ENCODE measurements at regions not wholly inside any gene's neighbourhood (a gene's known extent, or its start where the extent isn't known, plus 50 kb on each side); places are given as distances from the start of the nearest gene placed in this dataset.

- peak; percentile 9 for DNase-seq (ENCODE audit: low read depth)
Observed at GRCh38 chr16:5633845-5634440, 536.3 kb upstream of the EEF2KMT start.

DNA sequence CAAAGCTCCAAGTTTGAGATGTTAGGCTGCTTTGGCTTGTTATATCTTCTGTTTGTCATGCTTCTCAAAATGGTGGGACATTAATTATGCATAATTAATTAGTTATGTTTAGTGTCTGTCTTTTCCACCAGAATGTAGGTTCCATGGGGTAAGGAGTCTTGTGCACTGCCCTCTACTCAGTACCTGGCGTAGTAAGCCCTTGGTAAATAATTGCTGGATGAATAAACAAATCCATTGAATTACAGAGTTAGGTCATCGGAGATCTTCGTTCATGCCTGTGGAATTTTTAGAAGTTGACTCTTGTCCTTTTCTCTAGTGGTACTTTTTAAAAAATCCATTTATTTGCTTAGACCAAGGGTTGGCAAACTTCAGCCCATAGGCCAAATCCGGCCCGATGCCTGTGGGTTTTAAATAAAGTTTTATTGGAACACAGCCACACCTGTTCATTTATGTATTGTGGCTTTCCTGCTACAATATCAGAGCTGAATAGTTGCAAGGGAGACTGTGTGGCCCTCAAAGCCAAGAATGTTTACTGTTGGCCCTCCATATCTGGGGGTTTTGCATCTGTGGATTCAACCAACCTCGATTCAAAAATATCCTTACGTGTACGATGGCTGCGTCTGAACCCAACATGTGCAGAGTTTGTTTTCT is 524.8 kb upstream of the EEF2KMT start:
- no peak for DNase-seq (ENCODE audit: low read depth)

DNA sequence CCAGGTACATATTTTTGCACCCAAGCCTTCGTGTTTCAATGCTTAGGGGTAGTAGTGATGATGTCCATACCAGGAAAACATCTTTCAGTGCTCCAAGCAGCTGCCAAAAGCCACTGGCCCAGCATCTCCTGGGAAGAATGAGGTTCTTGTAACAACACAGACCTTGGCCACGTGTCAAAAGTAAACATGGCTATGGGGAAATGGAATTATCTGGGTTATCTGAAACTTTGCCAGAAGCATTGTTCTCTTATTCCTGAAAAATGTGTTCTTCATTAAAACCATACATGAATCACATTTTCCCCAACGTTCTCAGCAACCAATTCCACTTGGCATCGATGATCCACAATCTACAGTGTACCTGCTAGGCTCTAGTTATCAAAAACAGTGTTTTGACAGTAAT is 524.2 kb upstream of the EEF2KMT start:
- no peak for DNase-seq (ENCODE audit: low read depth)

- DNase-seq (ENCODE audit: low read depth), result no peak
Observed at GRCh38 chr16:5619304-5619703, 521.7 kb upstream of the EEF2KMT start.

DNA sequence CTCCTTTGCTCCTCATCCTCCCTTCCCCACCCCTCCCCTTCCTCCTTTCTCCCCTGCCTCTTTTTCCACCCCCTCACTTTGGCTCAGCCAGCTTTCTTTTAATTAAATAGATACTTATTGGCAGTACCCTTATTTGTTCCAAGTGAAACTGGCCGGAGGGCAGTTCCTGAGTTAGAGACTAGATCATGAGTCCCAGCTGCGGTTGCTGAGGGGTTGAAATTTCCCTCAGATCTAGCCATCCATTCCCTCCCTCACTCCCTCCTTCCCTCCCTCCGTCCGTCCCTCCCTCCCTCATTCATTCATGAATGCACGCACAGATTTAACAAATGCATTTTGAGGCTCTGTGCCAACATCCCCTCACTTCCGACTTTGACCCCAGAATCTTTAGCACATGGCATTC is 519.2 kb upstream of the EEF2KMT start:
- no peak for DNase-seq (ENCODE audit: low read depth)

GRCh38 chr16:5615868-5616642 is 518.5 kb upstream of the EEF2KMT start:
- peak; percentile 58 for DNase-seq (ENCODE audit: low read depth)

DNA sequence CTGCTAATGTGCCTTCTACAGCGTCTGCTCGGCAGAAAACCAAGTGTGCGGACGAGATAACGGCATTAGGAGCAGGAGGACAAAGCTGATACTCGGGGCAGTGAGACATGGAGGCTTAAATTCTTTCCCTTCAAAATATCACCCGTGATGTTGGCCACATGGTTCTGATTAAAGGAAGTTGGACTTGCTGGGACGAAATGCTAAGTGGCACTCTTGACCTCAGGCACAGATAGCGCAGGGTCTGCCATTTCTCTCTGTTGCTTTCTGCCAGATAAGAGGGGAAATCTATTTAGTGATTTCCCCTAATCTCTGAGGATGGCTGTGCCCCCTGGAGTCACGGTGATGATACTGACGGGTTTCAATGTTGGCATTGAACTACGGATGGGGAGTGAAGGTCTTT is 509.6 kb upstream of the EEF2KMT start:
- no peak for DNase-seq (ENCODE audit: low read depth)

DNA sequence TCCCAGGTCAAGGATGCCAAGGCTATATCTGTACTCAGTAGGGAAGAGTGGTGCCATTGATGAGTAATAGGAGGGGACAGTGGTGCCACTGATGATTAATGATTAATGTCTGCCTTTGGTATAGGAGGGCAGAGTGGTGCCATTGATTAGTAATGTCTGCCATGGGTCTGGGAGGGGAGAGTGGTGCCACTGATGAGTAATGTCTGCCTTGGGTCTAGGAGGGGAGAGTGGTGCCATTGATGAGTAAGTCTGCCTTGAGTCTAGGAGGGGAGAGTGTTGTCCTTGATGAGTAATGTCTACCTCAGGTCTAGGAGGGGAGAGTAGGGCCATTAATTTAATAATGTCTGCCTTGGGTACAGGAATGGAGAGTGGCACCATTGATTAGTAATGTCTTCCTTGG is 507.8 kb upstream of the EEF2KMT start:
- peak; percentile 34 for DNase-seq (ENCODE audit: low read depth)

DNA sequence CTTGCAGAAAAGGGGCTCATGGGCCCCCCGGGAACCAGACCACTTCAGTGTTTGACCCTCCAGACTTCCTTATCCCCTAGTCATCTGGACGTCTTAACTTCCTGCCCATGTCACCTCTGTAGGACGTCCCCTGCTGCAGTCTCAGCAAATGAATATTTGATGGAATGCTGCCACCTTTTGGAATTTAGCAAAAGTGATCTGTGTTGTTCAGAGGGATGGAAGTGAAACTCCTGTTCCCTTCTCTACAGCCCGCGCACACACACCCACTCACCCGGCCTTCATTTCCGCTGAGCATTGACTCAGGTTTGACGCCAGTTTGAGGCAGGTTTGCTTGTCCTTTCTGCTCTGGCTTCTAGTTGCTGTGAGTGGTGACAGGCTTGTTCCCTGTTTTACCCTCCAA is 507.2 kb upstream of the EEF2KMT start:
- peak; percentile 58 for DNase-seq (ENCODE audit: low read depth)

- DNase-seq (ENCODE audit: low read depth), result no peak
Observed at GRCh38 chr16:5603836-5604235, 506.2 kb upstream of the EEF2KMT start.

GRCh38 chr16:5601957-5602356 is 504.4 kb upstream of the EEF2KMT start:
- no peak for DNase-seq (ENCODE audit: low read depth)

DNA sequence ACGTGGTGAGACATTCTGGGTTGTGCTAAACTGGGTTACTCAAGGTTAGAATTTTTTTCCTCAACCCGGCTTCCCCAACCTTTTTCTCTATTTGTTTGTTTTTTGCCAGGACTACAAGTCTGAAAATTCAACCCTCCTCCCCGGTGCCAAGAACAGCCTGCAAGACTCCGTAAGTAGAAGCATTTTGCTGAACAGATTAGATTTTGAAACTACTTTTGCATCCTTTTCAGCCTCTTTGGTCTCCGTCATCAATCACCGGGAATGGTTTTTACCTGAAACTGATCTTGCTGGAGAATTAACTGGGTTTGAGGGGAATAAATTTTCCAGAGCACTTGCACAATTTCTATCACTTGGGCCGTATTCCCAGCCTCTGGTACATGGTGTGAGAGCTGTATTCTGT is 501.2 kb upstream of the EEF2KMT start:
- DNase-seq (ENCODE audit: low read depth), result no peak

GRCh38 chr16:5595849-5596248 is 498.3 kb upstream of the EEF2KMT start:
- DNase-seq (ENCODE audit: low read depth), result no peak

DNA sequence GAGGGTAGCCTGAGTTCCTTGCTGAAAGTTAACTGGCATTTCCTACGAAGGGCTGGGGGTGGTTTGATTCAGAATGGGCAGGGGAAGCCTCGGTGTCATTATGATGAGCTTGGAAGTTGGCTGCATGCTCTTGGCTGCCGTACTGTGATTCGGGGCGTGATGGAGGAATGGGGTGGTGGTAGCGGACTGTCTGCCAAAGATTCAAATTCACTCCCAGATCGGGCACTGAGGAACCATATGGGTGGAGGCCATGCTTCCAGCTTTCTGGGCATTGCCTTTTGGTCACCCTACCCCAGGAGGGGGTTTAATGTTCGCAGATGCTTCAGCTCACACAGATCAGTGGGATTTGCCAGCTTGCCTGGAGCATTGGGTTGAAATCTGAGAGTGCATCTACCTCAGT is 492.8 kb upstream of the EEF2KMT start:
- no peak for DNase-seq (ENCODE audit: low read depth)

DNA sequence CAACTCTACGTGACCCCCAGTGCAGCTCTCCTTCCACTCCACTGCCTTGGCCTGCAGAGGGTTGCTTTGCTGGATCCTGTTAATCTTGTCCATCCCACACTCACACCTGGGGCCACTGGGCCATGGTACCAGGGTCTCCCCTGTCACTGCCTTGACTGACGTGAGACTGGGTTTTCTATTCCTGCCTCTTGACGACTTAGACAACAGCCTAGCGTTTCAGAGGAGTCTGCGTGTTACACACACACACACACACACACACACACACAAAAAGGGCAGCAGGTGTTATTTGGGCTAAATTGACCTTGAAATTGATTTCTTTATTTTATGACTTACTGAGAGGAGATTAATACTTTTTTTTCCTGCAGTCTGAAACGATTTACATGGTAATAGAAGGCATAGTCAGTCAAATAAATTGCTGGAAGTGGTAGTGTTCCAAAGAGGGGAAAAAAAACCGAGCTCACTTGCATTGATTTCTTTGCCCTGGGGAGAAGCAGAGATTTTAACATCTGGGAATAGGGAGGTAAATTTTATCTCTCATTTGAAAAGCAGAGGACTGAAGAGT is 492.3 kb upstream of the EEF2KMT start:
- DNase-seq (ENCODE audit: low read depth), result no peak

- DNase-seq (ENCODE audit: low read depth), result no peak
Observed at GRCh38 chr16:5584109-5584508, 486.5 kb upstream of the EEF2KMT start.

GRCh38 chr16:5582529-5582928 is 484.9 kb upstream of the EEF2KMT start:
- no peak for DNase-seq (ENCODE audit: low read depth)

- DNase-seq (ENCODE audit: low read depth), result no peak
Observed at GRCh38 chr16:5581908-5582307, 484.3 kb upstream of the EEF2KMT start.

DNA sequence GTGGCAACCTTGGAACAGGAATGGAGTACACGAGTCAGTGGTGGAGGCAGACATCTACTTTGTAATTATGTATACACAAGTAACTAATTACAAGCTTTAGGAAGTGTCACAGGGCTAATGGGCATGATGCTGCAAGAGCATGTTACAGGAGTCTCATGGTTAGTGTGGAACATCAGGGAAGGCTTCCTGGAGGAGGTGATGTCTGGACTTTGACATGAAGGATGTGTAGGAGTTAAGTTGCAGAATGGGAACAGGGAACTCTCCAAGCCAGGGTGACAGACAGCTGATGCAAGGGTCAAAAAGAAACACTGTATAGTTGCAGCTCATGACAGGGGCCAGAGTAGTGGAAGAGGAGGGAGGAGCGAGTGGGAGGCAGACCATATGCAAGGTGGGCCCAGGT is 483.8 kb upstream of the EEF2KMT start:
- no peak for DNase-seq (ENCODE audit: low read depth)

- no peak for DNase-seq (ENCODE audit: low read depth)
Observed at GRCh38 chr16:5580772-5581171, 483.2 kb upstream of the EEF2KMT start.

GRCh38 chr16:5580296-5580695 is 482.7 kb upstream of the EEF2KMT start:
- DNase-seq (ENCODE audit: low read depth), result no peak

DNA sequence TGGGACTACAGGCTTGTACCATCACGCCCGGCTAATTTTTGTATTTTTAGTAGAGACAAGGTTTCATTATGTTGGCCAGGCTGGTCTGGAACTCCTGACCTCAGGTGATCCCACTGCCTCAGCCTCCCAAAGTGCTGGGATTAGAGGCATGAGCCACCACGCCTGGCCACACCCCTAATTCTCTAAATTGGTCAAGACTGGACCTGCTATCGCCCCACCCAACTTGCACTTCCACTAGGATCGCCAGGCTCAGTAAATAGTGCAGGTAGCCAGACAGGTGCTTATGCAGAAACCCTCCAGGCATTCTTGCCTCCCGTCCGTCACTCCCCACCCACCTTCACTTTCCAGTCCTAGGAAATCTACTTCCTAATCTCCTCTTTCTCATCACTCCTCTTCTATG is 481.4 kb upstream of the EEF2KMT start:
- no peak for DNase-seq (ENCODE audit: low read depth)

DNA sequence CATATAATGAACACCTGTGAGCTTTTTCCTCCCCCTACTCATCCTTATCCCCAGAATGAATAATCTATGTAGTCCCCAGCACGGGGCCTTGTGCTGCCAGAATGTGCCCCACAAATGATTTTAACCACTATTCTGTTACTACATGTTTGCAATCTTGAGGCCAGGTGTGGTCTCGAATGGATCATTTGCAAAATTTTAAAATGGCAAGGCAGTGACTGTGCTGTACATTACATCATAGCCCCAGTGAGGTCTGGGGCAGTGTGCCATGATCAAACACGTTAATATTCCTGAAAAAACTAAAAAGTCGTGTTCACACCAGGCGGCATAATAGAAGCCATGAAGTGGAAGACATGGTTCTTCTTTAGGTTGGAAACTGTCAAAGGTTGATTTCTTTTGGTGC is 479.9 kb upstream of the EEF2KMT start:
- DNase-seq (ENCODE audit: low read depth), result no peak
